Epidermal melanocyte (primary cell): ENCODE measurements at regions not wholly inside any gene's neighbourhood (a gene's known extent, or its start where the extent isn't known, plus 50 kb on each side); places are given as distances from the start of the nearest gene placed in this dataset.

Experiments used
- DNase-seq: peaks from one replicate; pipeline ENCODE4 v3.0.0; 2011; ENCODE audit warnings: low spot score; ENCODE audit not compliant: insufficient read length

DNA sequence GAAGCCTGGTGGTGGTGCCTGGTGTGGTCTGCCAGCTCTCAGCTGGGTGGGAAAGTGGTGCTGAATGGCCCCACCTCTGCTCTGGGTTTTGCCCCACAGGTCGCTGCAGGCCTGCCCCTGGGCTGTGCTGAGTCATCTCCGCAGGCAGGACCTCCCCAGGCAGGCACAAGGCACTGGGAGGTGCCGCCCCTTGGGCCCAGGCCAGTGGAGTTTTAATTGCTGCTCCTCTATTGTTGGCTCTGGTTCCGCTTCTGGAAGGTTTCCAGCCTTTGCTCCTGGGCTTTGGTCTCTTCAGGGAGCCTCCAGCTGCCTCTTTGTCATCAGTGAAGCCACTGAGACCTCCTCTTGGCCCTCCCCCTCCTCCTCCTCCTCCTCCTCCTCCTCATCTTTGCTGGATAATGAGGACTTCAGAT, 180.3 kb upstream of the GRB10 start:
- peak; percentile 43 for DNase-seq

GRCh38 chr7:50962281-50962883, 179.7 kb upstream of the GRB10 start:
- DNase-seq = no peak

GRCh38 chr7:50960621-50961310, 178.1 kb upstream of the GRB10 start:
- no peak for DNase-seq

GRCh38 chr7:50959991-50960390, 177.3 kb upstream of the GRB10 start:
- no peak for DNase-seq

DNA sequence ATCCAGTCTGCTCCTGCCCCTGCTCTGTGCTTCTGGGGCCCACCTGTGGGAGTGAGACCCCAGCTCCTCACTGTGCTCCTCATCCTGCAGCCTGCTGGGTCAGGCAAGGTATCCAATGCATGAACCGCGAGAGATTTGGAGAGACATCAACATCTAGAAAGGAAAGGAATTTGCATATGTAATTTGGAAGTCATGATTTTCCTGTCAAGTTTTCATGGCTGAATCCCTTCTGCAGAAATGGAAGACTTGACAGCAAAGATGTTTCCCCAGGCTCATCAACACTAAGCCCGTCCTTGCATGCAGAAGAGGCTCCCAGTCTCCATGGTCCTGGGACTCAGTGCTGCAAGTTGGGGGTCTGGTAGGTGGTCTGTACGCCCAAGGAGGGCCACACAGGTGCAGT, 176.9 kb upstream of the GRB10 start:
- no peak for DNase-seq

GRCh38 chr7:50957855-50958254, 175.2 kb upstream of the GRB10 start:
- DNase-seq = no peak

- no peak for DNase-seq
These were observed 174.7 kb upstream of the GRB10 start for GRCh38 chr7:50957431-50957830.

DNA sequence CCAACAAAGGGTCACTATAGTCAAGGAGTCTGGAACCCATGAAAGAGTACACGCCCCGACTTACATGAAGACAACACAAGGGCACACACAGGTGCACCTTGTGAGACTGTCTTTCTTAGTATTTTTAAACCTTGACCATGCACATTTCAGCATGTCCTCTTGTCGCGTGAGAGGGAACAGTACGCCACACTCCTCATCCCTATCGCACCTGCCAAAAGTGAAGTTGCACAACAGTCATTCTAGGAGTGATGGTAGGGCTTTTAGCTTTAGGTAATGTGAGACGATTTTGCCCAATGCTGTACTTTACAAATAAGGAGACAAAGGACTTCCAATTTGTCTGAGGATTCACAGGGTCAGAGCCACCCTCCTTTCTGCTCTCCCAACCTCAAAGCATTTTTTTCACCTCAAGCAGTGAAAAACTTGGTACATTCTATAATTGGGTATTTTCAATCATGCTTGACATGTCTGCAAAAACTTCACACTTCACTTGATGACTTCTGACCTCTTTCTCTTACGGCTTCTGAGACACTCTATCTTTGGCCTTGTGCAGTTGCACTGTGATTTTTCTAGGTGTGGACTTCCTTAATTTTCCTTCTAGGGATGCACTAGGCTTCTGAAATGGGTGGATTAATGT, 173.9 kb upstream of the GRB10 start:
- no peak for DNase-seq

- DNase-seq = no peak
These were observed 172.0 kb upstream of the GRB10 start for GRCh38 chr7:50954716-50955115.

DNA sequence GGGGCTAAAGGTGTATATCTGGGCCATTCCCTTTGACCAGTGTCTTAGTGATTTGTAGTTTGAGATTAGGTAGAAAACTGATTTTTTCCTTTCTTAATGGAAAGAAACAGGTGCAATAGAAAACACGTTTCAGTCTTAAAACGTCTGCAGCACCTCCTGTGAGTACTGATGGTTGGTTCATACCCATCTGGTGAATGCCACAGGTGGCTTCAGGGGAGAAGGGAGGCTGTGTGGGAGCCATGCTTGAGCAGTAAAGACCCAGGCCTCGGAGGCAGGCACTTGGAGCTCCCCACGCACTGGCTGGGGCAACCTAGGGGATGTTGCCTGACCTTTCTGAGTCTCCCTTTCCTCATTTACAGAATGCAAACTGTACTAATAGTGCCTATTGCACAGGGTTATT, 171.5 kb upstream of the GRB10 start:
- DNase-seq = no peak

GRCh38 chr7:50953820-50954219, 171.1 kb upstream of the GRB10 start:
- DNase-seq = no peak

DNA sequence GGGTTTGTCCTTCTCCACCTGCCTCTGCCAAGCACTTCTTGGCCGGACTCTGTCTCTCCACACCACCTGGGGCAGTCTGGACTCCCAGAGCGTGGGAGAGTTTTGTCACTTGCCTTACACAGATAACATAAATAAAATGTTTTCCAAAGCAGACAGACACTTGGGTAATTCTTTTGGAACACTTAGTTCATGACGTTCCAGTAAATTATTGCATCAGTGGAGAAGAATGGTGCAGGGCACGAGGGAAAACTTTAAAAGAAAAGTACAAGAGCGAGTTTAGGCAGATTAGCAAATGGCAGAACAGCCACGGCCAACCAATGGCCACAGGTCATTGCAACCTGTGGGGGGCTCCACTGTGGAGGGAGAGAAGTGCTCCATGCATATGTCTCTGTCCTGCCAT, 170.6 kb upstream of the GRB10 start:
- DNase-seq = no peak

DNA sequence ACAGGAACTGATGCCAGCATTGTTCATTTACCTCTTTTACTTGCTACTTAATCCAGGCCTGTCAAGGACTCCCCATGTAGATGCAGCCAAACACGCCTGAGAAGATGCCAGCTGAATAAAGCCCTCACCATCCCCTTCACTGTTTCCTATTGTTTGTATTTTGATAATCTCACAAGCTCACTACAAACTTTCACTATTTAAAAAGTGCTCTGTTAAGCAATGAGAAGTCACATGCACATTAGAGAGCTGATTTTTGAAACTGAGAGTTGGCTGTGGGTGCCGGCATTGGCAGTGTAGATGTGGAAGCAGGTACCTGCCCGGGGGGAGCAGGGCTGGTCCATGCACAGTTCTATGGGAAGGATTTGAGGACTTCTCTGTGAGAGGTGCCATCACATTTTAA, 169.8 kb upstream of the GRB10 start:
- no peak for DNase-seq

- no peak for DNase-seq
These were observed 169.4 kb upstream of the GRB10 start for GRCh38 chr7:50952120-50952519.

- no peak for DNase-seq
These were observed 160.8 kb upstream of the GRB10 start for GRCh38 chr7:50943482-50943881.

DNA sequence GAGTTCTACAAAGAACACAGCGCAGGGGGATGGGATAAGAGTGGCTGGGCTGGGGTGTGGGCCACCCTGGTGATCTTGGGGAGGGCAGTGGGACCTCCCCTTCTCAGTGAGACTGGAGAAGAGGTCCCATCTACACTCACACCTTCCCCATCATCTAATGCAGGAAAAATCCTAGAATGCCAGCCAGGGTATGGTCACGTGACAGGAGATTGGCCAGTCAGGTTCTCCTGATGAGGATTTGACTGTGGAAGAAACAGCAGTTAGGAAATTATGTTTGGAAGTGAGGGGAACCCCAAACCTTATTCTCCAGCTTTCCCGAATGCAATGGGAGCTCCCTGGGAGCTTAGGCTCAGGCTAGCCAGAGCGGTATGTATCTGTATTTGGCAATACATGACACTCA, 158.8 kb upstream of the GRB10 start:
- no peak for DNase-seq

DNA sequence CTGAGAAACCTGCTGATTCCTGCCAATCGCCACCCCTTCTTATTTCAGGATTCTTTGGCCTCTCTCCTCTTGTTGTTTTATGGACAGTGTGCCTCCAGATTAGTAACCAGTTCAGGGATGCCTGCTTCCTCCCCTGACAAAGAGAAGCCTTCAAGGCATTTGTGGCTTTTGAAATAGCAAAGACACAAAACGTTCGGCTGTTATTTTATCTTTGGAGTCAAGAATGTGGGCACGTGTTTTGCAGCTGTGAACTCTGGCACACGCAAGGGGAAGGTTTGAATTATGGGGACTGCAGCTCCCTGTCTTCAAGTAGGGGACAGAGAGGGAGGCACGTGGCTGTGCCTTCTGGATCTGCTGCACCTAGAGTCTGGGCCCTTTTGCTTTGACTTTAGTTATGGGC, 157.9 kb upstream of the GRB10 start:
- peak; percentile 32 for DNase-seq

GRCh38 chr7:50939021-50939420, 156.3 kb upstream of the GRB10 start:
- DNase-seq = peak; percentile 24

DNA sequence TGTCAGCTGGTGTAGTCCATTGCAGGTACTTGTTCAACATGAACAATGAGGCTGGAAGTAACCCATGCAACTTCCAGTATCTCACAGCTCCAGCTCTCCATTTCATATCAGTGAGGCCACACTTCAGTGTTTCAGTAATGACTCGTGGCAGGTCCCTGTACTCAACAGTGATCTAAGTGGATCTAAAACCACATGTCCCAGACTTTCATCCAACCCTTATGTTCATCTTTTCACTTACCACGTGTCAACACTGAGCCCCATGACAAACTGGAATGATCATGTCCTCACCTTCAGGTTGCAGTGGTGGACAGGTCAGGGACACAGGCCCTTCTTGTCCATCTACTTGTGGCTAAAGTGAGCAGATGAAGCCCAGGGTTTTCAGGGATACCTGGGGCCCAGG, 155.0 kb upstream of the GRB10 start:
- DNase-seq = no peak

- DNase-seq = no peak
These were observed 143.4 kb upstream of the GRB10 start for GRCh38 chr7:50926049-50926448.

- no peak for DNase-seq
These were observed 140.8 kb upstream of the GRB10 start for GRCh38 chr7:50923476-50923875.

DNA sequence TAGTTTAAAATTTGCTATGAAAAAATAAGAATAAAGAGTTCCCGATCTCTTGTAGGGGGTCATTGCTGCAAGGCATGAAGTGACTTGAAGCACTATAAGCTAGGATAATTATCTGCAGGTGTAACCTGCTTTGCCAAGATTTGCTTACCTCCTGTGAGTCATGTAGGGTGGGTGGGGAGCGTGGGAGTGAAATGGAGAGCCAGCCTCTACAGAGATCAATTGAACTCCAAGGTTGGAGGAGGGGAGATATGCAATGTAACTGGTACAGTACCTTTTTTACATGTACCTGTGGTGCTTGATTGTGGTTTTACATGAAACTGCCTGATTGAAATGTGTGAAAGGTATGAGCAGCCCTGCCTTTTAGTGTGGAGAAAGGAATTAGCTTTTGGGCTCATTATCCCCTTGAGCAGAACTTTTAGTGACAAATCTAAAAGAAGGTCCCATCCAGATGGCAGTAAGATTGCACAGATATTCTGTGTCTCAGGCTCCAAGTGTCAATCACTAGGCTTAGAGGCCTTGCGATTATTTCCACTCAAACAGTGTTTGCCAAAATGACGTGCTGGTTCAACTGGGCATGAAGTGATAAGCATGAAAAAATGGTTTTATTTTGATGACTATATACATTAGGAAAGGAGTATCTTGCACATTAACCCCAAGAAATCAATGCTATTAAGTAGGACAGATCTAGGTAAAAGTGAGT, 138.6 kb upstream of the GRB10 start:
- no peak for DNase-seq
